ENCODE measurements at regions not wholly inside any gene's neighbourhood (a gene's known extent, or its start where the extent isn't known, plus 50 kb on each side); places are given as distances from the start of the nearest gene placed in this dataset.
A peak's percentile ranks its signal among the peaks of the same experiment; 100 is the strongest.

DNA sequence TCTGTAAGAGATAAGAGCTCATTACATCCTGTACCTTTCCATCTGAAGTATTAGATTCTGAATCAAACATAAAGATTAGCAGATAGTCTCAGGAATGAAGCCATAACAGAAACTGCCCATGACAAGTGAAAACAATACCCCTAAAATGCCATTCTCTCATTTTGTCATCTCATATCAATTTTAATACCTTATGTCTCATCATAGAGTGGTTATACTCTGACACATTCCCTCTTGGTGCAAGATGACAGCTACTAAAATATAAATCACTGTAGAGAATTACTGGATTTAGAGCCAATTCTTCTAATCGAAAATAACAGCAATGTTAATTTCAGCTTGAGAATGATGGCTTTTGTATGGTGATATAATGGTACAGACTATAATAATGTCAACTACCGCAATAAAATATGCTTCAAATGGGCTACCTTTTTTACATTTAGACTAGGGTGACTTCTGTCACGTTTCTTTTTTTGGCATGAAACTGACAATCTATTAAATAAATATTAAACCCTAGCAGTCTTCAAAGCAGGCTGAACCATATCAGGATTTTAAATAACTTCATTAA lies 125.1 kb upstream of the ITGA4 start:
- DNase-seq (ENCODE audit: low read depth in 2 of 3, low spot score in 2 of 3), result no peak

DNA sequence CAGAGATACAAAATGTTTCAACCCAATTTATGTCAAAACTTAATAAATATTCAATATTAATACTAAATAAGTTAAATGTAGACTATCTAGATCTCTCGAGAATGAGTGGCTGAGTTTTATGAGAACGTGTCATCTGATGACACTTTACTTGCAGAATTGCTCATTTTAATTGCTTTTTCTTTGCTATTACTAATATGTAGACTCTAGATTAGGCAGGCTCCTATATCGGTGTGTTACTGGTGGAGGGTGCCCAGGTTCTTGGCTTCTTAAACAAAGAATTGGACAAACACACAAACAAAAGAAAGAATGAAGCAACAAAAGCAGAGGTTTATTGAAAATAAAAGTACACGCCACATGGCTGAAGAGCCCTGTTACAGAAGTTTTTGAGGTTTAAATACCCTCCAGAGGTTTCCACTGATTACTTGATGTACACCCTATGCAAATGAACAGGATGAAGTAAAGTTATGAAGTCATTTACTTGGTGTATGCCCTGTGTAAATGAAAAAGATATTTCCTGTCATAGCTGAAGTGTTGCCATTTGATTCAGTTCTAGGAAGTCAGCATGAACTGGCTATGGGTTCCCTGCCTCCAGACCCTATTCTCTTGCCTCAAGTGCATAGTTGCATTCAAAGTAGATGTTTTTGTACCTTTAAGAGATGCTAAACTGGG lies 122.9 kb upstream of the ITGA4 start:
- no peak for DNase-seq (ENCODE audit: low read depth in 2 of 3, low spot score in 2 of 3)

DNA sequence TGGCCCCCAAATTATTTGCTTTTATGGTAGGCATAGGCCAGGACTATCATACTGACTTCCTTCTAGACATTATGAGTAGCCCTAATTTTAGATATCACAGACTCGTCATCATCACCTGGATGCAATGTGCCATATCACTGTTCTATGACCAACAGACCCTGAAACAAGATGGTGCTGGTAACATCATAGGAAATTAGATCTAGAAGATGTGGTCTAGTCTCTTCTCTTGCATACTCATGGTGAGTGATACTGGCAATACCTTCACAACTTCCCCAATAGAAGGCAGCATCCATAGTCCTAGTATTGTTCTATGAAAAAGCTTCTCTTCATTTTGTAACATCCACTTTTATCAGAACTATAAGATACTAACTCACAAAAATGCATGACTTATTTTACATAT lies 116.3 kb upstream of the ITGA4 start:
- no peak for DNase-seq (ENCODE audit: low read depth in 2 of 3, low spot score in 2 of 3)

DNA sequence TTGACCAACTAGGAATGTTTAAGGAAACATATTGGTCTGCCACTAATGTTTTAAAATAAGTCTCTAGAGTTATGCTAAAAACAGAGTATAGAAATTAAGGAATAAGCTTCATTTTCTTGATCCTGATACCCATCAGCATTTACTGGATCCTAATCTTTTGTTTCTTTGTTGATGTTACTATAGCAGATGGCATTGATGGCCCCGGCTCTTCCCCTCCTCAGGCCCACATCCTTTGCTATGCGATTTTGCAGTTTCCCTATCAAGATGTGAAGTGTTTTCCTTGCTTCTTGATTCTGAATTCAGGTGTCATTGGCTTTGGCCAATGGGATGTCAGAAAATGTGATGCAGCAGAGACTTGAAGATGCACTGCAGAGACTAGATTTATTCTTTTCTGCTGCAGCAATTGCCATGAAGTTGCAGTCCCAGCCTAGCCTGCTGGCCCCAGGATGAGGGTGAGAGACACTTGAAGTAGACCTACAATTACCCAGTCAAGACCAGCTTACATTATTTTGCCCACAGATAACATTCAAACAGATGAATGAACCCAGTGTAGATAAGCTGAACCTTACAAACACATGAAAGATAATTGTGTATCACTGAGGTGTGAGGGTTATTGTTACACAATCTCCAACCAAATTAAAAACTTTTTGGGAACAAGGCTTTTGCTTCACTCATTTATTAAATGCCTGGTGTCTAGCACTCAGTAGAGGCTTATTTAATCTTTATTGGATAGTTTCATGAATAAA lies 115.2 kb upstream of the ITGA4 start:
- no peak for DNase-seq (ENCODE audit: low read depth in 2 of 3, low spot score in 2 of 3)

DNA sequence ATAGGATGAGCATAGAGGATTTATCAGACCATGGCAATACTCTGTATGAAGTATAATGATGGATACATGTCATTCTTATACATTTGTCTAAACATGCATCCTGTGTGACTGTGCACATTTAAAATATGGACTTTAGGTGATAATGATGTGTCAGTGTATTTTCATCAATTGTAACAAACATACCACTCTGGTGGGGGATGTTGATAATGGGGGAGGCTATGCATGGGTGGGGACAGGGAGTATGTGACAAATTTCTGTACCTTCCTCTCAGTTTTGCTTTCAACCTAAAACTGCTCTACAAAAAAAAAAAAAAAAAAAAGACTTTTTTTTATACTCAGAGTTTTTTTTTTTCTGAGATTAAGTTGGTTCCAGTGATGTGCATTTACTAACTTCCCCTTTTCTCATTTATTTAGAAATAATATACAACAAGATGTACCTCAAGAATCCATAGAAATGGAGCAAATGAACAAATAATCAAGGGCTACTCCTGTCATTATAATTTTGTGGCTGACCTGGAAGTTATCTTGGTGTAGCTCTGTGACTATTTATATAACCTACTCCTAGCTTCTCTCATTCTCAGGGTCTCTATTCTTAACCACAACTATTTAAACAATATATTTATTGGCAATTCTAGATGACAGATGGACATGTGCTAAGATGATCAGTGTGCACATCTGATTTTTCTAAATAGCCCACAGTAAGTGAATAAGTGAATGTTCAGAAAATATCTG lies 108.9 kb upstream of the ITGA4 start:
- DNase-seq (ENCODE audit: low read depth in 2 of 3, low spot score in 2 of 3), result peak in 1 of 3 donors; percentile 79

DNA sequence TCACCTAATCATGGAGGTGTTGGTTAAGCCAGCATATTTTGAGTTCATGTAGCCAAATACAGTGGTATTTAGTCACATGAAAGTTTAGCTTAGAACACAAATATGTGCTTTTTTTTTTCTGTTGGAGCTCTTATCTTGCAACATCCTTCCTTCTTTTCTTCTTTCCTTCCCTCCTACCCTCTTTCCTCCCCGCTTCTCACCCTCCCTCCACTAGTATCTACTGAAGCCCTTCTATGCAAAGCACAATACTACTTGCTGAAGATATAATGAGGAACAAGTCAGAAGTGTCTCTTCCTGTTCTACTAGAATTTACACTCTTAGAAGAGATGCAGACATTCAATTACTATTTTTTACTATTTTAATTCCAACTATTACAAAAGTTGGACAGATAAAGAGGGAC lies 105.0 kb upstream of the ITGA4 start:
- peak in 1 of 3 donors; percentile 67 for DNase-seq (ENCODE audit: low read depth in 2 of 3, low spot score in 2 of 3)

DNA sequence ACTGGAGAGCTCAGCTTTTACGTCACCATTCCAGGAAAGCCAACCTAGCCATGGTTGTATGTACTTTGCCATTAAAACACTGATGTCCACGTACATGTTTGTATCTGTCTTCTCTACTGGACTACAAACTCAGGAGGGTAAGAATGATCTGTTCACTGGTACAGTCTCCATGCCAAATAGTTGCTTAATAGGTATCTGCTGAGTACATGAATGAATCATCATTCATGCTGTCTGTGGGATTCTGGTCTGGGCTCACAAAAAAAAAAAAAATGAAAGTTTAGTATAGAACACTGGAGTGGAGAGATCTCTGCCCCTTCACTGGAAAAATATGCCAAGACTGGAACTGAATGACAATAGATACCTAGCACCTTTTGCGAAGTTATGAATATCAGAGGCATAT lies 102.6 kb upstream of the ITGA4 start:
- no peak for DNase-seq (ENCODE audit: low read depth in 2 of 3, low spot score in 2 of 3)

DNA sequence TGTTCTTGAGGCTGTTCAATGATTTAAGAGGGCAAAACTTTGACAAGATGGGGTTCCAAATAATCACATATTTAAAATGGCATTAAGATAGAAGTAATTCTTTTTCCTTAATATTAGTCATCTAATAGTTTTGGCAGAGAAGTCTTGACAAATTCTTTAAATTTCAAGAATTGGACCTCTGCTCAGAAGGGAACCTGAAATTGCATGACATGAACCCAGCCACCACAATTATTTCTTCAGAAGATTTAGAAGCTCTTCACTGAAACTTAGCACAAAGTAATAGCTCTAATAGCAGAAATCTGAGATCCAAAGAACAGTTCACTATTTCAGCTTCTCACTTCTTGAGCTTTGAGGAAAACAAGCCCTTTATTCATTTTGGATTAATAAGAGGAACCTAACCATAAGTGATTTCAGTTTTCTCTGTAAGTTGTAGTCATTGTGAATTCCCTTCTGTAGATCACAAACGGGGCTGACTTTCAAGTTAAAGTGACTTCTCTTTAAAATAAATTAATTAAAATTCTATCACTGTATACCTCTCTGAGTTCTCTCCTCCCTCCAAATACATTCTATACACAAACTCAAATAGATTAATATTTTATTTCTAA lies 100.6 kb upstream of the ITGA4 start:
- DNase-seq (ENCODE audit: low read depth in 2 of 3, low spot score in 2 of 3), result no peak

DNA sequence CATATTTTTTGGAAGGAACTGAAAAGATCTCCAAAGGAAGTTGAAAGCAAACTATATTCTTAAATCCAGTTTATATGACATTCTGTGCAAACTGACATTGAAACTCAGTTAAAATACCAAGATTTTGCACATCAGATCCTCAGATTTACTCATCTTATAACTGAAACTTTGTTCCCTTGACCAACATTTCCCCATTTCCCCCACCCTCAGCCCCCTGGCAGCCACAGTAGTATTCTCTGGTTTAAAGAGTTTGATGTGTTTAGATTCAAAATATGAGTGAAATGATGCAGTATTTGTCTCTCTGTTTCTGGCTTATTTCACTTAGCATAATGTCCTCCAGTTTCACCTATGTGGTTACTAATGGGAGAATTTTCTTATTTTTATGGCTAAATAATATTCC lies 99.2 kb upstream of the ITGA4 start:
- no peak for DNase-seq (ENCODE audit: low read depth in 2 of 3, low spot score in 2 of 3)

DNA sequence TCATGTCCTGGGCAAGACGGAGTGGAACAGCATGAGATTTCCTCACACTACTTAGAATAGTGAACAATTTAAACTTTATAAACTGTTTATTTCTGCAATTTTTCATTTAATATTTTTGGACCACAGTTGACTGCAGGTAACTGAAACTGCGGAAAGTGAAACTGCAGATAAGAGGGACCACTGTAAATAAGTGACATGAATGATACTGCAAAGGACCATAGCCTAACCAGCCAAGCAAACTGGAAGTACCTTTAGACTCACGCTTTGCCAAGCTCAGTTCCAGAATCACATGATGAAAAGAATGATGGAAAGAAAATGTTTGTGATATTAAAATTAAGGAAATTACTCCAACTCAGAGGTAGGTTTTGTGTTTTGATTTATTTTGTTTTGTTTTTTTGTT lies 94.6 kb upstream of the ITGA4 start:
- no peak for DNase-seq (ENCODE audit: low read depth in 2 of 3, low spot score in 2 of 3)

DNA sequence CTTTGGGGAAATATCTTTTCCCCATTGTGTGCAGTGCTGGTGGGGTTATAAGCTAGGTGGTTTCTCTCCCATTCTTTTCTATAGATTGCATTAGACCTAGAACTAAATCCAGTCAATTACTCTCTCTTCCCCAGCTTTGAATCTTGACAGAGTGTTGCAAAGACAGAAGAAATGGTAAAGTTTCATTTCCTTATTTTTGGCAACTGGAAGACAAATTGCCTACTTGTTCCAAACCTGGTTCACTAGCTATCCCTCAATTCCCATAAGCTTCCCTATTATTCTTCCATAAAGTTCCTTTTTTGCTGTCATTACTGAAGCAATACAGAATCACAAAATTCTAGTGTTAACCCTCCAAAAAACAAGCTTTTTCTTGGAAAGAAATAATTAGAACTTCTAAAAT lies 94.0 kb upstream of the ITGA4 start:
- DNase-seq (ENCODE audit: low read depth in 2 of 3, low spot score in 2 of 3), result no peak

DNA sequence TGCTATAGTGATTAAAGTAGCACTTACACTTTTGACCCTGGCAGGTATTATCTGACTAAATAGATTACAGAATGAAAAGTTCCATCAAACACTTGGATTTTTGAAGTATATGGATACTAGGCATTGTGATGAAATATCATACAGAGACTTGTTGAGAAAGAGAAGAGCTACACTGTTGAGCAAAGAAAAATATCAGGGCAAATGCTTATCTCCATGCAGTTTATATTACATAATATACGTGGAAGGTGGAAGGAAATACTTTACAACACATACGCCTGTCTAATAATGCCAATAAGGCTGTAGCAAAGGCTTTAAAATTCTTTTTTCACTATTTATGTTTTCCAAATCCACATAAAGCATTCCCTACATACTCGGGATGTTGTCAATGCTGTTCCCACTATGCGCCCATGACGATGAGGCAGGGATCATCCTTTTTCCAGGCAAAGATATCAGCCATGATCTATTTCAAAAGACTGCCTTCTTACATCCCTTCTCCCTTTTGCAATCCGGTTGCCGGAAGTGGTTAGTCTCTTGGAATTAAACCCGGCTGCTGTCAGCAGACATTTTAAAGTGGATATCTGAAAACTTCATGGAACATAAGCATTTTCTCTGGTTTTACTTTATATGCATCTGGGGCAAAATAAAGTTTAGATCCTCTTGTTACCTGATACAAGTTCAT lies 92.6 kb upstream of the ITGA4 start:
- no peak for DNase-seq (ENCODE audit: low read depth in 2 of 3, low spot score in 2 of 3)

DNA sequence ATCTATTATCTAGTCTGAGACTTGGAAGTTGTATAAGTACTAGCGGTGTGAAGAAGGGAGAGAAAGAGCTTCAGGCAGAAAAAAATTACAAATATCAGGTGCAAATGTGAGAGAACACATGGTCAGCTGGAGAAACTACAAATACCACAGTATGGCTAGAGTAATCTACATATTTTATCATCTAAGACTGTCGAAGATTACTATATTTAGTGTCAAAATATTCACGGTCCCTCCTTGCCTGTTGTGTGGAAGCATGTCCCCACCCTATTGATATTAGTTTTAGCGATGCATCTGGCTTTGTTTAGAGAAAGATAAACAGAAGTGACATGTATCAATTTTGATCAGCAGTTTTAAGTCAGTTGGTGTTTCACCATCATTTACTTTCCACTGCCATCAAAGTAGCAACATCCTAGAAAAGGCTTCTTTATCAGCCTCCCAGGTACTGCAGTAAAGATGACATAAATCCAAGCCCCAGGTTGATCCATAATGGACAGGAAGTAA lies 90.5 kb upstream of the ITGA4 start:
- DNase-seq (ENCODE audit: low read depth in 2 of 3, low spot score in 2 of 3), result no peak

DNA sequence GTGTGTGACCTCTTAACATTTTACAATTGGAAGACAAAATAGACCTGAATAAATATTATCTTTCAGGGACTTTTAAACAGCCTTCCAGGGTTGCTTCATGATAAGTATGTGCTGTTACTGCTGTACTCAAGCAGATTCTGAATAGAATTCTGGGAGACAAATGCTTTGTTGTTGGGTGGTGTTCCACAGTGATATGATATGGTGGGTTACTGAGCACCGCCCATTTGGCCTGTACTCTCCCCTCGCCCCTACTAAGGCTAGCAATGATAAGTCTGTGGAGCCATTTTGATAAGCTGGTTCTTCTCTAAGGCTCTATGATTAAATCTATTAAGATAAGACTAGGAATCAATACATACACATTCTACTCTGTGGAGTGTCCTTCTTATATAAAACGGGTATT lies 89.8 kb upstream of the ITGA4 start:
- DNase-seq (ENCODE audit: low read depth in 2 of 3, low spot score in 2 of 3), result no peak

DNA sequence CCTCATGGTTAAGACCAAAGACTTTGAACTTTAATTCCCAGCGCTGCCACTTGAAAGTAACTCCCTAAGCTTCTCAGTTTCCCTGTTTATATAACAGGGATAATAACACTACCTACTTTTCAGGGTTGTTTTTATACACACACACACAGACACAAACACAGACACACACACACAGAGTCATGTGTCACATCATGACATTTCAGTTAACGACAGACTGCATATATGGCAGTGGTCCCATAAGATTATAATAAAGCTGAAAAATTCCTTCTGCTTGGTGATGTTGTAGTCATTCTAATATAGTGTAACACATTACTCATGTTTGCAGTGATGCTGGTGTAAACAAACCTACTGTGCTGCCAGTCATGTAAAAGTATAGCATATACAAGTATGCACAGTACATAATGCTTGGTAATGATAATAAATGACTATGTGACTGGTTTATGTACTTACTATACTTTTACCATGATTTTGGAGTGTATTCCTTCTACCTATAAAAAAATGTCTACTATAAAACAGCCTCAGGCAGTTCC lies 89.2 kb upstream of the ITGA4 start:
- no peak for DNase-seq (ENCODE audit: low read depth in 2 of 3, low spot score in 2 of 3)

DNA sequence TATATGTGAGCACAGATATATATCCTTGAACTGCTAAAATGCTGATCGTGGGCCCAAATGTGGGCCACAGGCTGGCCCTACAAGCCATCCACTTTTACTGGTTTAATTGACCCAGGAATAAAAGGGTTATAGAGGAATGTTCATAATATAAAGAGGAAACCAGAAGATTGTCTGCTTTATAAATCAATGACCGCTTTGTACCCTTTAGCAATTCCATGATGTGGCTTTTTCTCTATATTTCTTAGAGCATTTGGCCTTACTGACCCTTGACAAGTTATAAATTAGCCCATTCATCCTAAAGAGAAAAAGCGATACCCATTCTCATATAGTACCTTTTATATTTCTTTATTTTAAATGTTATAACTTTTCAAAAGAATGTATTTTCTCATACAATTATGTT lies 87.1 kb upstream of the ITGA4 start:
- no peak for DNase-seq (ENCODE audit: low read depth in 2 of 3, low spot score in 2 of 3)

DNA sequence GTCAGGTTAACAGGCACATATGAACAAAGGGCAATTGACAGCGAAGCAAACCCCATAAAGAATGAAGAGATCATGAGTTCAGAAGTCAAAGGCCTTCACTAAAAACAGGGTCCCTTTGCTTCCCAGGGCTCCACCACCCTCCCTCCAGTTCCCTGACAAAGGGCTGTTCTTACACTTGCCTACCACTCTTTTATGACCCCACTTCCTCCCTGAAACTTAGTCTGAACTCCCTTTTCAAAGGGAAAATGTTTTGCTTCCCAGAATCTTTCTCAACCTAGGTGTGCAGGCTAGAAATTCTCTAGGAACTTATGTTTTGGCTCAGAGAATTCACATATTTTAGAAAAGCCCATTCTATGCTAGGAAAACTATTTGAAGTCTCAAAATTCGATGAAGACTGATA lies 86.0 kb upstream of the ITGA4 start:
- DNase-seq (ENCODE audit: low read depth in 2 of 3, low spot score in 2 of 3), result no peak

DNA sequence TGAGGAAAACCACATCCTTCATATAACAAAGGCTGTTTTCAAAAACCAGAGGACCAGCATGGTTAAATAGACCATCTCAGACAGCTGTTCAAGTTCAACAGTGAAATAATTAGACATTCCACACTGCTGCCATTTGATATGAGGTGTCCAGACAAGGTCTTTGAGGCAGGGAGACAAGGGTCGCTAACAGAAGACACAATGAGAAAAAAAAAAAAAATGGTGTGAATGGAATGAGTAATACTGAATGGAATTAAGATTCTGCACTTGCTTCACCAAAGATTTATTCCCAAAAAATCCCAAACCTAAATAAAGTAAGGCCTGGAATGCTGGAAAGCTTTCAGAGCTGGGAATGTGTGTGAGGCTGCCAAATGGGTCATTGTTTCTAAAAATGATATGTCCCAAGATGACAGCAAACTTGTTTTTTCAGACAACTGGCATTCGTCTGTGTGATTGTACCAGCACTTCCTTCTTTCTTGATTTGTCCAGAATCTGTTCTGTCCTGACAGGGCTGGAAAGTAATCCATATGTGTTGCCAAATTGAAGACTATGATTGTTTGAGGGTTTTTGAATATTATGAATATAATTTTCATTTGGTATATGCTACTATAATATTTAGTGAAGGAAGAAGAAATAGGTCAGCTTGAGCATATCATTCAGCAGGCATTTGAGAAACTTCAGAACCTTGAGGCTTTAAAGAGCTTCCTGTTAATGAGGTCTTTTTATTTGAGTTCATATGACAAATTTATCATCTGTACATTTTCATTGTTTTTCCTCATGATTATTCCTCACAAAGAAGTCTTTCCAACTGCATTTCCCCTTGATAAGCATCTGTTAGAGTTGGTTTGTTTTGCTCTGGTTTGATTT lies 85.2 kb upstream of the ITGA4 start:
- DNase-seq (ENCODE audit: low read depth in 2 of 3, low spot score in 2 of 3), result peak in 1 of 3 donors; percentile 12

DNA sequence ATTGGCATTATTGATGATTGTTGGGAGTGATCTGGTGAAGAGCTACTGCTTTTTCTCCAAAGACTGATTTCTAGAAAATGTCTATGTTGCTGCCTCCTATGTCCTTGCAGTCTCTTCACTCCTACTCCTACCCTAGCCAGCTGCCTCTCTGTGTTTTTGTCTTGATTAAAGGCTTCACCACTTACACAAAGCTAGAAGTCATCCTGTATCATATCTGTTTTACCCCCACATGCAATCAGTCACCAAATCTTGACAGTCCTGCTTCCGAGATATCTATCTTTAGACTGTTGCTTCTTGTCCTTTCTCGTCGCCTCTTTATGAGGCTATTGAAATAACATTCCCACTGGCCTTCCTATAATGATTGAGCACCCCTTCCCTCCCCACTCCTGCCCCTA lies 84.5 kb upstream of the ITGA4 start:
- DNase-seq (ENCODE audit: low read depth in 2 of 3, low spot score in 2 of 3), result no peak

Data from hematopoietic multipotent progenitor cell (in vitro differentiated cells).